ENCODE measurements at regions not wholly inside any gene's neighbourhood (a gene's known extent, or its start where the extent isn't known, plus 50 kb on each side); places are given as distances from the start of the nearest gene placed in this dataset.
A peak's percentile ranks its signal among the peaks of the same experiment; 100 is the strongest.

- no peak overlapping the region for H2BK120ac ChIP-seq (ENCODE audit: low read depth, low read length)
- H3K79me2 ChIP-seq (ENCODE audit: control insufficient read depth, insufficient read depth, low read length), result no peaks in the 10 kb centered on the region
- H3K4ac ChIP-seq (ENCODE audit: low read depth, low read length), result no peak overlapping the region
- H2BK5ac ChIP-seq (ENCODE audit: low read length), result no peak overlapping the region
- DNase-seq, result no peak
- no peak overlapping the region for H4K8ac ChIP-seq (ENCODE audit: low read depth, low read length)
- no peak overlapping the region for H3K9ac ChIP-seq (ENCODE audit: low read length)
- H3K23ac ChIP-seq (ENCODE audit: low read length), result no peak overlapping the region
- no CpG with 5 or more reads among the region's 2 CpGs for WGBS (ENCODE audit: extremely low coverage, insufficient coverage, low lambda C conversion rate)
- peaks cover 3% of the 10 kb centered on the region for H3K4me1 ChIP-seq (ENCODE audit: control insufficient read depth, low read depth, low read length)
- no peak overlapping the region for H2AK5ac ChIP-seq (ENCODE audit: low read length)
- no peaks in the 10 kb centered on the region for H3K27me3 ChIP-seq (ENCODE audit: insufficient read depth, low read length, poor library complexity)
- no peak overlapping the region for H3K27ac ChIP-seq (ENCODE audit: low read depth, low read length)
- no peak overlapping the region for H3K56ac ChIP-seq (ENCODE audit: low read length)
- no peaks in the 10 kb centered on the region for H3K79me1 ChIP-seq (ENCODE audit: low read length)
- H2BK15ac ChIP-seq (replicated peaks; ENCODE audit: low read depth), result no peak overlapping the region
- no peaks in the 10 kb centered on the region for H3K36me3 ChIP-seq (ENCODE audit: control insufficient read depth, insufficient read depth, low read length)
- no peak overlapping the region for H3K4me3 ChIP-seq (ENCODE audit: low read length)
- H3K4me2 ChIP-seq (ENCODE audit: low read length), result no peak overlapping the region
- H4K5ac ChIP-seq (ENCODE audit: low read length), result no peak overlapping the region
- peak overlapping the region; percentile 18 for H3K18ac ChIP-seq (ENCODE audit: low read length)
Measured at GRCh38 chr3:168219530-168219929, 123.8 kb upstream of the GOLIM4 start.

GRCh38 chr3:168218600-168218999 is 122.9 kb upstream of the GOLIM4 start:
- Histone ChIP-seq H3K27ac (ENCODE audit: low read depth, low read length) (no peak overlapping the region), H3K9ac (ENCODE audit: low read length) (no peak overlapping the region), H3K36me3 (ENCODE audit: control insufficient read depth, insufficient read depth, low read length) (no peaks in the 10 kb centered on the region), H3K4ac (ENCODE audit: low read depth, low read length) (no peak overlapping the region), H3K23ac (ENCODE audit: low read length) (no peak overlapping the region), H2BK5ac (ENCODE audit: low read length) (no peak overlapping the region), H3K18ac (ENCODE audit: low read length) (no peak overlapping the region), H3K79me2 (ENCODE audit: control insufficient read depth, insufficient read depth, low read length) (no peaks in the 10 kb centered on the region), H2BK15ac (replicated peaks; ENCODE audit: low read depth) (no peak overlapping the region), H2AK5ac (ENCODE audit: low read length) (no peak overlapping the region), H4K8ac (ENCODE audit: low read depth, low read length) (no peak overlapping the region), H3K4me2 (ENCODE audit: low read length) (no peak overlapping the region), H2BK120ac (ENCODE audit: low read depth, low read length) (no peak overlapping the region), H3K4me3 (ENCODE audit: low read length) (no peak overlapping the region), H3K4me1 (ENCODE audit: control insufficient read depth, low read depth, low read length) (peaks cover under 1% of the 10 kb centered on the region), H3K27me3 (ENCODE audit: insufficient read depth, low read length, poor library complexity) (no peaks in the 10 kb centered on the region), H3K56ac (ENCODE audit: low read length) (no peak overlapping the region), H3K79me1 (ENCODE audit: low read length) (no peaks in the 10 kb centered on the region), H4K5ac (ENCODE audit: low read length) (no peak overlapping the region)
- no peak for DNase-seq
- no CpG with 5 or more reads among the region's 2 CpGs for WGBS (ENCODE audit: extremely low coverage, insufficient coverage, low lambda C conversion rate)

GRCh38 chr3:168216851-168217250 is 121.1 kb upstream of the GOLIM4 start:
- Histone ChIP-seq H3K56ac (ENCODE audit: low read length) (no peak overlapping the region), H3K36me3 (ENCODE audit: control insufficient read depth, insufficient read depth, low read length) (no peaks in the 10 kb centered on the region), H2BK5ac (ENCODE audit: low read length) (no peak overlapping the region), H2AK5ac (ENCODE audit: low read length) (no peak overlapping the region), H2BK120ac (ENCODE audit: low read depth, low read length) (no peak overlapping the region), H3K27ac (ENCODE audit: low read depth, low read length) (no peak overlapping the region), H3K4ac (ENCODE audit: low read depth, low read length) (no peak overlapping the region), H3K23ac (ENCODE audit: low read length) (no peak overlapping the region), H4K5ac (ENCODE audit: low read length) (no peak overlapping the region), H3K79me2 (ENCODE audit: control insufficient read depth, insufficient read depth, low read length) (no peaks in the 10 kb centered on the region), H3K4me1 (ENCODE audit: control insufficient read depth, low read depth, low read length) (no peaks in the 10 kb centered on the region), H3K4me2 (ENCODE audit: low read length) (no peak overlapping the region), H3K79me1 (ENCODE audit: low read length) (no peaks in the 10 kb centered on the region), H3K18ac (ENCODE audit: low read length) (no peak overlapping the region), H2BK15ac (replicated peaks; ENCODE audit: low read depth) (no peak overlapping the region), H3K9ac (ENCODE audit: low read length) (no peak overlapping the region), H3K27me3 (ENCODE audit: insufficient read depth, low read length, poor library complexity) (no peaks in the 10 kb centered on the region), H4K8ac (ENCODE audit: low read depth, low read length) (no peak overlapping the region), H3K4me3 (ENCODE audit: low read length) (no peak overlapping the region)
- peak; percentile 55 for DNase-seq
- WGBS (ENCODE audit: extremely low coverage, insufficient coverage, low lambda C conversion rate), result no CpG with 5 or more reads among the region's 3 CpGs

GRCh38 chr3:168213920-168214319 is 118.2 kb upstream of the GOLIM4 start:
- Histone ChIP-seq H3K79me2 (ENCODE audit: control insufficient read depth, insufficient read depth, low read length) (no peaks in the 10 kb centered on the region), H4K8ac (ENCODE audit: low read depth, low read length) (no peak overlapping the region), H2AK5ac (ENCODE audit: low read length) (no peak overlapping the region), H3K79me1 (ENCODE audit: low read length) (no peaks in the 10 kb centered on the region), H3K23ac (ENCODE audit: low read length) (no peak overlapping the region), H3K18ac (ENCODE audit: low read length) (no peak overlapping the region), H3K9ac (ENCODE audit: low read length) (no peak overlapping the region), H3K4me2 (ENCODE audit: low read length) (no peak overlapping the region), H3K36me3 (ENCODE audit: control insufficient read depth, insufficient read depth, low read length) (no peaks in the 10 kb centered on the region), H2BK120ac (ENCODE audit: low read depth, low read length) (no peak overlapping the region), H3K4me1 (ENCODE audit: control insufficient read depth, low read depth, low read length) (no peaks in the 10 kb centered on the region), H2BK15ac (replicated peaks; ENCODE audit: low read depth) (no peak overlapping the region), H2BK5ac (ENCODE audit: low read length) (no peak overlapping the region), H3K4ac (ENCODE audit: low read depth, low read length) (no peak overlapping the region), H3K4me3 (ENCODE audit: low read length) (no peak overlapping the region), H3K27ac (ENCODE audit: low read depth, low read length) (no peak overlapping the region), H3K56ac (ENCODE audit: low read length) (no peak overlapping the region), H4K5ac (ENCODE audit: low read length) (no peak overlapping the region), H3K27me3 (ENCODE audit: insufficient read depth, low read length, poor library complexity) (no peaks in the 10 kb centered on the region)
- WGBS (ENCODE audit: extremely low coverage, insufficient coverage, low lambda C conversion rate), result no CpG with 5 or more reads among the region's 4 CpGs
- DNase-seq, result no peak

- Histone ChIP-seq H3K4me3 (ENCODE audit: low read length) (no peak overlapping the region), H2BK120ac (ENCODE audit: low read depth, low read length) (no peak overlapping the region), H3K27ac (ENCODE audit: low read depth, low read length) (no peak overlapping the region)
Measured at GRCh38 chr3:168212664-168213285, 117.1 kb upstream of the GOLIM4 start.

GRCh38 chr3:168205451-168205850 is 109.7 kb upstream of the GOLIM4 start:
- no peak overlapping the region for H3K4ac ChIP-seq (ENCODE audit: low read depth, low read length)
- no peaks in the 10 kb centered on the region for H3K79me2 ChIP-seq (ENCODE audit: control insufficient read depth, insufficient read depth, low read length)
- no peak overlapping the region for H3K23ac ChIP-seq (ENCODE audit: low read length)
- no peaks in the 10 kb centered on the region for H3K27me3 ChIP-seq (ENCODE audit: insufficient read depth, low read length, poor library complexity)
- H3K4me3 ChIP-seq (ENCODE audit: low read length), result no peak overlapping the region
- H3K4me2 ChIP-seq (ENCODE audit: low read length), result no peak overlapping the region
- no peak overlapping the region for H2AK5ac ChIP-seq (ENCODE audit: low read length)
- H3K79me1 ChIP-seq (ENCODE audit: low read length), result no peaks in the 10 kb centered on the region
- no peak overlapping the region for H3K27ac ChIP-seq (ENCODE audit: low read depth, low read length)
- no peaks in the 10 kb centered on the region for H3K4me1 ChIP-seq (ENCODE audit: control insufficient read depth, low read depth, low read length)
- no peak overlapping the region for H3K9ac ChIP-seq (ENCODE audit: low read length)
- no peak overlapping the region for H3K18ac ChIP-seq (ENCODE audit: low read length)
- no peak overlapping the region for H4K8ac ChIP-seq (ENCODE audit: low read depth, low read length)
- no peaks in the 10 kb centered on the region for H3K36me3 ChIP-seq (ENCODE audit: control insufficient read depth, insufficient read depth, low read length)
- no peak overlapping the region for H2BK120ac ChIP-seq (ENCODE audit: low read depth, low read length)
- DNase-seq, result no peak
- no peak overlapping the region for H2BK15ac ChIP-seq (replicated peaks; ENCODE audit: low read depth)
- no CpG with 5 or more reads among the region's 4 CpGs for WGBS (ENCODE audit: extremely low coverage, insufficient coverage, low lambda C conversion rate)
- no peak overlapping the region for H2BK5ac ChIP-seq (ENCODE audit: low read length)
- H4K5ac ChIP-seq (ENCODE audit: low read length), result no peak overlapping the region
- H3K56ac ChIP-seq (ENCODE audit: low read length), result no peak overlapping the region

More at GRCh38 chr3:168212664-168213285, 117.1 kb upstream of the GOLIM4 start:
- H3K79me2 ChIP-seq (ENCODE audit: control insufficient read depth, insufficient read depth, low read length), result no peaks in the 10 kb centered on the region
- H2AK5ac ChIP-seq (ENCODE audit: low read length), result no peak overlapping the region
- H4K8ac ChIP-seq (ENCODE audit: low read depth, low read length), result no peak overlapping the region
- H3K56ac ChIP-seq (ENCODE audit: low read length), result no peak overlapping the region
- no peak overlapping the region for H3K18ac ChIP-seq (ENCODE audit: low read length)
- no peaks in the 10 kb centered on the region for H3K36me3 ChIP-seq (ENCODE audit: control insufficient read depth, insufficient read depth, low read length)
- H3K4ac ChIP-seq (ENCODE audit: low read depth, low read length), result no peak overlapping the region
- H2BK15ac ChIP-seq (replicated peaks; ENCODE audit: low read depth), result no peak overlapping the region
- no peak overlapping the region for H2BK5ac ChIP-seq (ENCODE audit: low read length)
- no peak overlapping the region for H4K5ac ChIP-seq (ENCODE audit: low read length)
- no peak overlapping the region for H3K23ac ChIP-seq (ENCODE audit: low read length)
- no peaks in the 10 kb centered on the region for H3K4me1 ChIP-seq (ENCODE audit: control insufficient read depth, low read depth, low read length)
- no CpG with 5 or more reads among the region's 3 CpGs for WGBS (ENCODE audit: extremely low coverage, insufficient coverage, low lambda C conversion rate)
- no peaks in the 10 kb centered on the region for H3K79me1 ChIP-seq (ENCODE audit: low read length)
- no peaks in the 10 kb centered on the region for H3K27me3 ChIP-seq (ENCODE audit: insufficient read depth, low read length, poor library complexity)
- no peak overlapping the region for H3K9ac ChIP-seq (ENCODE audit: low read length)
- H3K4me2 ChIP-seq (ENCODE audit: low read length), result no peak overlapping the region
- DNase-seq, result no peak

Data from mesendoderm (in vitro differentiated cells).